SK-N-MC (cell line): ENCODE measurements at regions not wholly inside any gene's neighbourhood (a gene's known extent, or its start where the extent isn't known, plus 50 kb on each side); places are given as distances from the start of the nearest gene placed in this dataset.

Experiments
- DNase-seq: peaks from one replicate; pipeline ENCODE4 v3.0.0-alpha.2; 2011; ENCODE audit warnings: low read depth, low spot score
- H3K27ac ChIP-seq: fragments of 200-600 bp; sonication (generic); 2 replicates; pipeline ENCODE4 v1.5.1; 2016; ENCODE audit warnings: mixed run types
- H3K36me3 ChIP-seq: fragments of 200-600 bp; sonication (generic); 2 replicates; pipeline ENCODE4 v1.6.1; 2017; ENCODE audit warnings: antibody characterized with exemption, low read length, mixed read lengths; ENCODE audit not compliant: insufficient read depth
- H3K4me3 ChIP-seq: fragments of 200-600 bp; sonication (generic); 2 replicates; pipeline ENCODE4 v1.5.1; 2016
- H3K9ac ChIP-seq: fragments of 200-600 bp; sonication (generic); 2 replicates; pipeline ENCODE4 v1.8.0; 2017; ENCODE audit warnings: mixed run types, mixed read lengths; ENCODE audit not compliant: insufficient read length
- H3K9me3 ChIP-seq: fragments of 200-600 bp; sonication (generic); 2 replicates; pipeline ENCODE4 v1.6.1; 2017; ENCODE audit warnings: low read depth, mild to moderate bottlenecking, antibody characterized with exemption, low read length, moderate library complexity, mixed read lengths
- EZH2 ChIP-seq: fragments of 200-600 bp; sonication (generic); IDR thresholded peaks from one replicate; pipeline ENCODE4 v1.6.1; 2017; ENCODE audit warnings: antibody characterized with exemption
- FOXP2 ChIP-seq: optimal IDR thresholded peaks from 2 replicates; pipeline ENCODE3; 2011; ENCODE audit warnings: mild to moderate bottlenecking, moderate library complexity; ENCODE audit not compliant: insufficient read depth; ENCODE audit errors: extremely low read length, control extremely low read depth
- POLR2AphosphoS5 ChIP-seq: IDR thresholded peaks from 2 replicates; pipeline ENCODE4 v1.6.1; 2012; ENCODE audit warnings: mild to moderate bottlenecking, low read depth, low read length, borderline replicate concordance

- Histone ChIP-seq H3K4me3 (no peak overlapping the region), H3K27ac (no peak overlapping the region), H3K9ac (no peak overlapping the region), H3K9me3 (no peaks in the 10 kb centered on the region), H3K36me3 (no peaks in the 10 kb centered on the region)
- DNase-seq, result no peak
- TF ChIP-seq POLR2AphosphoS5, result no peak
- no peak for TF ChIP-seq EZH2
- no peak for TF ChIP-seq FOXP2
These were observed 841.9 kb downstream of the VGLL3 start for GRCh38 chr3:86149054-86149453.

GRCh38 chr3:86147119-86147518, 843.8 kb downstream of the VGLL3 start:
- no peak for DNase-seq
- no peak for TF ChIP-seq POLR2AphosphoS5
- no peak for TF ChIP-seq FOXP2
- TF ChIP-seq EZH2, result no peak
- Histone ChIP-seq H3K4me3 (no peak overlapping the region), H3K9ac (no peak overlapping the region), H3K36me3 (no peaks in the 10 kb centered on the region), H3K9me3 (no peaks in the 10 kb centered on the region), H3K27ac (no peak overlapping the region)

- no peak overlapping the region for H3K27ac ChIP-seq
- DNase-seq, result no peak
- H3K9ac ChIP-seq, result no peak overlapping the region
- no peaks in the 10 kb centered on the region for H3K36me3 ChIP-seq
- H3K4me3 ChIP-seq, result no peak overlapping the region
- H3K9me3 ChIP-seq, result no peaks in the 10 kb centered on the region
- TF ChIP-seq EZH2 (no peak), POLR2AphosphoS5 (no peak), FOXP2 (no peak)
These were observed 864.4 kb downstream of the VGLL3 start for GRCh38 chr3:86126552-86126951.
